ENCODE measurements at regions not wholly inside any gene's neighbourhood (a gene's known extent, or its start where the extent isn't known, plus 50 kb on each side); places are given as distances from the start of the nearest gene placed in this dataset.
"Not testable (repeated sequence)": the region's sequence is repeated elsewhere in the genome, so short reads cannot be mapped to it uniquely, and the experiment has no call there.

DNA sequence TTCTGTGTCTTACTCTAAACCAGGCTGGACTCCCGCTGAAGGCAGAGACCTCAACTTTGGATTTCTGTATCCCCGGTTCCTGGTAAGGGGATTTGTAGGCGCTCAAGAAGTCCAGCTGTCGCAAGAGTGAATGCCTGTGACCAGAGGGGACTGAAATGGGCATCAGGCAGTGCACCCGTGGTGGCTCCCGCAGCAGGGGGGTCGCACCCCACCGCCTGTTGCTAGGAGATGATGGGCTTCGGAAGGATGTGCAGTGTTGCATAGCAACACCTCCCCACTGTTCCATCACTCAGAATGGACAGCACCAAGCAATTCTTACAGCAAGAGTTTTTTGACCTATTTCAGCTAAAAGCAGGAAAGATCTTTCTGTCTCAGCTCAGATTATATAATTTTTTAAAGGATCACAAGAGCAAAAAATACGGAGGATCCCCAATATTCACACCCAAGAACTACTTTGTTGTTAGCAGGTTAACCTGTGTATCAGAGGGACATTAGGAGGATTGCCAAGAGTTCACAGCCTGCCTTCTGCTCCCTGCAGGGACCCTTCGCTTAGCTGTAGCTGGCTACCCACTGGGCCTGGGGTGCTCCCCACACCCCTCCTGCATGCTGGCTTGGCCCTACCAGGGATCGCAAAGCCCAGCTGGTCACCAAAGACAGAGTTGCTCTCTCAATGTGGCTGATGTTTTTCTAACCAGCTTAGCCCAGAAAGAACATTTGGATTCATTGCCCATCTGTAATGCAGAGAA is 63.8 kb downstream of the SOWAHC start:
- H3K9ac ChIP-seq (ENCODE audit: low read length), result no peak overlapping the region
- ChIA-PET CTCF (no interaction called here), POLR2A (ENCODE audit: unreplicated experiment) (no interaction called here)
- no peak overlapping the region for H3K4me2 ChIP-seq (ENCODE audit: low read length)
- H3K4me1 ChIP-seq (ENCODE audit: insufficient read depth, low read length), result no peaks in the 10 kb centered on the region
- TF ChIP-seq EZH2phosphoT487 (IDR thresholded peaks at IDR 0.05; ENCODE audit: borderline replicate concordance, low read length), result no peak
- TF ChIP-seq, protein P1, sequence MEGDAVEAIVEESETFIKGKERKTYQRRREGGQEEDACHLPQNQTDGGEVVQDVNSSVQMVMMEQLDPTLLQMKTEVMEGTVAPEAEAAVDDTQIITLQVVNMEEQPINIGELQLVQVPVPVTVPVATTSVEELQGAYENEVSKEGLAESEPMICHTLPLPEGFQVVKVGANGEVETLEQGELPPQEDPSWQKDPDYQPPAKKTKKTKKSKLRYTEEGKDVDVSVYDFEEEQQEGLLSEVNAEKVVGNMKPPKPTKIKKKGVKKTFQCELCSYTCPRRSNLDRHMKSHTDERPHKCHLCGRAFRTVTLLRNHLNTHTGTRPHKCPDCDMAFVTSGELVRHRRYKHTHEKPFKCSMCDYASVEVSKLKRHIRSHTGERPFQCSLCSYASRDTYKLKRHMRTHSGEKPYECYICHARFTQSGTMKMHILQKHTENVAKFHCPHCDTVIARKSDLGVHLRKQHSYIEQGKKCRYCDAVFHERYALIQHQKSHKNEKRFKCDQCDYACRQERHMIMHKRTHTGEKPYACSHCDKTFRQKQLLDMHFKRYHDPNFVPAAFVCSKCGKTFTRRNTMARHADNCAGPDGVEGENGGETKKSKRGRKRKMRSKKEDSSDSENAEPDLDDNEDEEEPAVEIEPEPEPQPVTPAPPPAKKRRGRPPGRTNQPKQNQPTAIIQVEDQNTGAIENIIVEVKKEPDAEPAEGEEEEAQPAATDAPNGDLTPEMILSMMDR (conservative IDR thresholded peaks at IDR 0.05; ENCODE audit: low read depth, low read length), result no peak
- no peak for DNase-seq
- no TSS peak for BruUV-seq (replicated peaks)
- no peak overlapping the region for H3K27ac ChIP-seq (ENCODE audit: low read length)
- no peaks in the 10 kb centered on the region for H3F3A ChIP-seq (ENCODE audit: low read length, unreplicated experiment)
- H3K9me2 ChIP-seq (replicated peaks; ENCODE audit: low read length), result no peaks in the 10 kb centered on the region
- H4K20me1 ChIP-seq (ENCODE audit: low read length), result no peaks in the 10 kb centered on the region
- no peak overlapping the region for H3K4me3 ChIP-seq (ENCODE audit: low read length)
- H3K27me3 ChIP-seq (ENCODE audit: low read length), result no peaks in the 10 kb centered on the region
- intact Hi-C loops (cut with micrococcal nuclease), result no loop called here
- no peaks in the 10 kb centered on the region for H3K9me3 ChIP-seq (ENCODE audit: low read length)
- no peaks in the 10 kb centered on the region for H3K79me2 ChIP-seq (ENCODE audit: low read length)
- H2AFZ ChIP-seq (ENCODE audit: low read length), result no peak overlapping the region
- no peak for ATAC-seq
- no peaks in the 10 kb centered on the region for H3K36me3 ChIP-seq (ENCODE audit: low read depth, low read length)

GRCh38 chr2:109678724-109679201 is 64.6 kb downstream of the SOWAHC start:
- DNase-seq; intact Hi-C loops (cut with micrococcal nuclease); H3K4me1 ChIP-seq (ENCODE audit: insufficient read depth, low read length); H3K27ac ChIP-seq (ENCODE audit: low read length); H3K4me3 ChIP-seq (ENCODE audit: low read length); H3K27me3 ChIP-seq (ENCODE audit: low read length); H3K4me2 ChIP-seq (ENCODE audit: low read length); BruUV-seq (replicated peaks); H2AFZ ChIP-seq (ENCODE audit: low read length); POLR2A ChIA-PET (ENCODE audit: unreplicated experiment); H3F3A ChIP-seq (ENCODE audit: low read length, unreplicated experiment); H3K36me3 ChIP-seq (ENCODE audit: low read depth, low read length); H3K9me3 ChIP-seq (ENCODE audit: low read length); H3K79me2 ChIP-seq (ENCODE audit: low read length); H3K9ac ChIP-seq (ENCODE audit: low read length); ATAC-seq; CTCF ChIA-PET; H4K20me1 ChIP-seq (ENCODE audit: low read length); H3K9me2 ChIP-seq (replicated peaks; ENCODE audit: low read length): not testable (repeated sequence)

DNA sequence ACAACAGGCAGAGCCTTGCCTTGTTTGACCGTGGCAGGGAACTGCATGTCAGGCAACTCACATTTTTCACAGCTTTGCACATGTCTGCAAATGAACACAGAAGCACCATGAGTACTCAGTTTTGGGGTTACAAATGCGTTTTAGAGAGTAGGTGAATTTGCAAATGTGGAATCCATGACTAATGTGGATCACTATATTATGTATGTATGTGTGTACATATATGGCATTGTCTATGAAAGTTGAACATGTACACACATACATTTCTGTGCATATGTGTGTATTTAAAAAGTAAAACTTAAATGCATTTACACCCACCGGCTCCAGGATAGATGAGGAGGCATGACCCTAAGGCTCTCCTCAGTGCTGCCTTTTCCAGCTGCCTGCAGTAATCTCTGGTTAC is 65.1 kb downstream of the SOWAHC start:
- Histone ChIP-seq H3K4me3 (ENCODE audit: low read length) (no peak overlapping the region), H3K9ac (ENCODE audit: low read length) (no peak overlapping the region), H3K36me3 (ENCODE audit: low read depth, low read length) (no peaks in the 10 kb centered on the region), H3F3A (ENCODE audit: low read length, unreplicated experiment) (no peaks in the 10 kb centered on the region), H2AFZ (ENCODE audit: low read length) (no peak overlapping the region), H4K20me1 (ENCODE audit: low read length) (no peaks in the 10 kb centered on the region), H3K4me1 (ENCODE audit: insufficient read depth, low read length) (no peaks in the 10 kb centered on the region), H3K9me2 (replicated peaks; ENCODE audit: low read length) (no peaks in the 10 kb centered on the region), H3K79me2 (ENCODE audit: low read length) (no peaks in the 10 kb centered on the region), H3K27me3 (ENCODE audit: low read length) (no peaks in the 10 kb centered on the region), H3K9me3 (ENCODE audit: low read length) (no peaks in the 10 kb centered on the region), H3K4me2 (ENCODE audit: low read length) (no peak overlapping the region), H3K27ac (ENCODE audit: low read length) (no peak overlapping the region)
- ATAC-seq, result no peak
- no peak for DNase-seq
- BruUV-seq (replicated peaks), result no TSS peak
- intact Hi-C loops (cut with micrococcal nuclease), result no loop called here
- POLR2A ChIA-PET (ENCODE audit: unreplicated experiment), result no interaction called here
- no peak for TF ChIP-seq EZH2phosphoT487 (IDR thresholded peaks at IDR 0.05; ENCODE audit: borderline replicate concordance, low read length)
- TF ChIP-seq EZH2 (IDR thresholded peaks at IDR 0.05; ENCODE audit: low read length, unreplicated experiment), result no peak
- TF ChIP-seq, protein P1 (conservative IDR thresholded peaks at IDR 0.05; ENCODE audit: low read depth, low read length), result no peak
- CTCF ChIA-PET, result no interaction called here
